Natural killer cell (primary cell): ENCODE measurements at regions not wholly inside any gene's neighbourhood (a gene's known extent, or its start where the extent isn't known, plus 50 kb on each side); places are given as distances from the start of the nearest gene placed in this dataset.
"Not testable (repeated sequence)": the region's sequence is repeated elsewhere in the genome, so short reads cannot be mapped to it uniquely, and the experiment has no call there.

ENCODE experiments used
- ATAC-seq, 3 donors: fragments of 150-1000 bp in 2 of 3; fragments of 200-7000 bp in 1 of 3; cut with Tn5 transposase; 1 replicate in 1 of 3; 2 replicates in 2 of 3; pipeline ENCODE4 v1.10.0; 2021; ENCODE audit warnings: mild to moderate bottlenecking in 2 of 3, moderate library complexity in 2 of 3
- DNase-seq, 2 donors: peaks; one replicate each; pipeline versions ENCODE4 v3.0.0 to v3.0.0-alpha.2; 2013 to 2021; ENCODE audit warnings: mixed read lengths in 1 of 2
- H3K27ac ChIP-seq: one replicate; pipeline ENCODE4 v1.5.1; 2013; ENCODE audit warnings: mild to moderate bottlenecking, low read length
- H3K27me3 ChIP-seq: one replicate; pipeline ENCODE4 v1.6.1; 2013; ENCODE audit warnings: low read length; ENCODE audit not compliant: control insufficient read depth, insufficient read depth
- H3K36me3 ChIP-seq: one replicate; pipeline ENCODE4 v1.6.1; 2013; ENCODE audit warnings: low read length; ENCODE audit not compliant: control insufficient read depth, insufficient read depth
- H3K4me1 ChIP-seq: one replicate; pipeline ENCODE4 v1.6.1; 2013; ENCODE audit warnings: low read length; ENCODE audit not compliant: control insufficient read depth, insufficient read depth
- H3K4me3 ChIP-seq: one replicate; pipeline ENCODE4 v1.5.1; 2013; ENCODE audit warnings: low read length
- H3K9me3 ChIP-seq: one replicate; pipeline ENCODE4 v1.6.1; 2013; ENCODE audit warnings: low read length; ENCODE audit not compliant: control insufficient read depth, insufficient read depth
- H3K27ac Mint-ChIP-seq, 2 donors: one replicate each; pipeline ENCODE4 v1.8.0; 2022; ENCODE audit warnings: mild to moderate bottlenecking in 2 of 2, mixed read lengths in 2 of 2, moderate library complexity in 1 of 2
- H3K27me3 Mint-ChIP-seq, 2 donors: one replicate each; pipeline ENCODE4 v1.8.0; 2022; ENCODE audit warnings: low read depth in 2 of 2, mixed read lengths in 2 of 2
- H3K36me3 Mint-ChIP-seq: one replicate; pipeline ENCODE4 v1.8.0; 2022; ENCODE audit warnings: mixed read lengths
- H3K4me1 Mint-ChIP-seq, 2 donors: one replicate each; pipeline ENCODE4 v1.8.0; 2022; ENCODE audit warnings: mixed read lengths in 2 of 2
- H3K4me3 Mint-ChIP-seq: one replicate; pipeline ENCODE4 v1.8.0; 2022; ENCODE audit warnings: mild to moderate bottlenecking, moderate library complexity, mixed read lengths
- H3K9me3 Mint-ChIP-seq, 2 donors: one replicate each; pipeline ENCODE4 v1.8.0; 2022; ENCODE audit warnings: mixed read lengths in 2 of 2
- WGBS: methylation state at CpG from one replicate; pipeline ENCODE4 v1.1.7; 2013; ENCODE audit warnings: missing lambda C conversion rate; ENCODE audit not compliant: insufficient coverage; 5-methylcytosine and 5-hydroxymethylcytosine counted together
- intact Hi-C: fragments of 100-400 bp; cut with micrococcal nuclease; formaldehyde crosslinking; loops from one replicate; pipeline ENCODE4 v1.14.2; 2022

DNA sequence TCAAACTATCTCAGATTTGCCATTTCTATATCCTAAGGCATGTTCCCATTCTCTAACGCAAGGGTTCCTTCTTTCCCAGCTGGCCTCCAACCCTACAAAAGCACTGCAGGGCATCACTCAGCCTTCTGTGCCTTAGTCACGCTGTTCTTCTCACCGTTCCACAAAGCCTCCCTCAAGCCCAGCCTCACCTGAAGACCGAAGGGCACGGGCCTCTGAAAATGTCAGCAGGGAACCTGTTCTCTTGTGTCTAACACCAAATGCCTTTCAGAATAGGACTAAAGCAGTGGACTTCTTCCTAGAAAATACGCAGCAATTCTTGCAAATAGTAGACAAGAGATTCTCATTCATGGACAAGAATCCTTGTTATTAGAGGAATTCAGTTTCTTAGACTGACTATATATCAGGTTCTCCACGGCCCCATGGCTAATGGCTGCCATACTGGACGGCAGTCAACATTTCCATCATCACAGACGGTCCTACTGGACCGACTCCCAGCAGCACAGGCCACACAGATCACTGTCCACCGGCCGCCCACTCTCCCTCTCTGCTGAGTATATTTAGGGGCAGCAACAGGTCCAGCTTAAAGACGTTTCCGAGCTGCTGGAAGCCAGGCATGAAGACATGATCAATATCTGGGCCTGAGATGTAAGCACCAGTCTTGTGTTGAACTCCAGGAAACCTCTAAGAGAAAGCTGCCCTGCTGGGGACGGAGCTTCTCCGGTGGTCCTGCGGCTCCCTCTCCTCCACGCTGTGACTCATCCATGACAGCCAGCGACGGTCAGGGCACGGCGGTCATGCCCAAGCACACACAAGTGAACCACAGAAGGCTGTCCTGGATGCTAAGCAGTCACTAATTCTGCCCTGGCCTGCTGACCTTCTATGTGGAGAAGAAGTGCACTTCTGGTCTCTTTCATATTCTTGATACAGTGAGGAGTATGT, 61.8 kb upstream of the TNK2 start:
- intact Hi-C loops, H3K4me1 ChIP-seq, H3K27me3 Mint-ChIP-seq, H3K4me1 Mint-ChIP-seq, H3K27ac Mint-ChIP-seq, H3K4me3 Mint-ChIP-seq, H3K4me3 ChIP-seq, DNase-seq, H3K9me3 ChIP-seq, H3K27ac ChIP-seq, H3K27me3 ChIP-seq, H3K9me3 Mint-ChIP-seq: not testable (repeated sequence)
- WGBS = 95% methylated on average over 21 of the region's 22 CpGs
- peaks cover 23% of the 10 kb centered on the region for H3K36me3 Mint-ChIP-seq
- peaks cover 33% of the 10 kb centered on the region for H3K36me3 ChIP-seq
- ATAC-seq = peak in 1 of 3 donors; percentile 9

DNA sequence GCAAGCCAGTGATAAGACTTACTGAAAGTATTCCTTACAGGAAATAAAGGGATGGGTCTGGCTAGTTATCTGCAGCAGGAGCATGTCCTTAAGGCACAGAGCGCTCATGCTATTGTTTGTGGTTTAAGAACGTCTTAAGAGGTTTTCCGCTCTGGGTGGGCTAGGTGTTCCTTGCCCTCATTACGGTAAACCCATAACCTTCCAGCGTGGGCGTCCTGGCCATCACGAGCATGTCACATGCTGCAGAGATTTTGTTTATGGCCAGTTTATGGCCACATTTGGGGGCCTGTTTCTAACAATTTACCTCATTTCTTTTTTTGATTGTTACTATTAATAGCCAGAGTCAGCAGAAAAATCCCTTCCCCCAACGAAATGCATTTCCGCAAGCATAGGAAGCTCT, 61.0 kb upstream of the TNK2 start:
- intact Hi-C loops, H3K27ac Mint-ChIP-seq: not testable (repeated sequence)
- peaks cover 36% of the 10 kb centered on the region for H3K36me3 ChIP-seq

DNA sequence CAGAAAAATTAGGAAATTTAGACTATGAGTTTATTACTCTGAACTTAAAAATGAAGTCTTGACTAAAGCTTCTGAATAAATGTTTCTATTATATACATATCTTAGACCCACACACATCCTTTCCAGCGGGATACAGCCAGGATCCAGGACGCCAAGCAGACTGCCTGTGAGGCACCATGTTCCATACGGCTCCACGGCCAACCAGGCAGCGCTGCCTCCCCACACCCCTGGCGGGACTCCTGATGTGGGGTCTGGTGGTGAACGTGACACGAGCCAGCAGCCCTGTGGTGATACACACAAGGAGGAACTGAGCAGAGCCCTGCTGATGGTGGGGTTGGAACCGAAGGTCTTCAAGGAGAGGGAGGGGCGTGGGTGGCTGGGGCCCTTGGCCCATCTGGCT, 59.8 kb upstream of the TNK2 start:
- H3K4me3 Mint-ChIP-seq, H3K27ac ChIP-seq, DNase-seq, H3K27me3 ChIP-seq, H3K27me3 Mint-ChIP-seq, H3K9me3 Mint-ChIP-seq, H3K4me1 Mint-ChIP-seq, H3K4me1 ChIP-seq, H3K4me3 ChIP-seq, H3K27ac Mint-ChIP-seq, intact Hi-C loops, H3K9me3 ChIP-seq: not testable (repeated sequence)
- peak in 1 of 3 donors; percentile 24 for ATAC-seq
- peaks cover 20% of the 10 kb centered on the region for H3K36me3 Mint-ChIP-seq
- peaks cover 30% of the 10 kb centered on the region for H3K36me3 ChIP-seq
- WGBS = 89% methylated on average over 3 of the region's 10 CpGs

More for the DNA sequence above, 61.0 kb upstream of the TNK2 start:
- H3K4me3 Mint-ChIP-seq, H3K9me3 Mint-ChIP-seq, DNase-seq, H3K9me3 ChIP-seq, H3K4me3 ChIP-seq, H3K4me1 ChIP-seq, H3K27ac ChIP-seq, ATAC-seq, H3K4me1 Mint-ChIP-seq, H3K27me3 Mint-ChIP-seq, H3K27me3 ChIP-seq: not testable (repeated sequence)
- H3K36me3 Mint-ChIP-seq = peaks cover 20% of the 10 kb centered on the region
- 92% methylated on average over 7 of the region's 9 CpGs for WGBS

DNA sequence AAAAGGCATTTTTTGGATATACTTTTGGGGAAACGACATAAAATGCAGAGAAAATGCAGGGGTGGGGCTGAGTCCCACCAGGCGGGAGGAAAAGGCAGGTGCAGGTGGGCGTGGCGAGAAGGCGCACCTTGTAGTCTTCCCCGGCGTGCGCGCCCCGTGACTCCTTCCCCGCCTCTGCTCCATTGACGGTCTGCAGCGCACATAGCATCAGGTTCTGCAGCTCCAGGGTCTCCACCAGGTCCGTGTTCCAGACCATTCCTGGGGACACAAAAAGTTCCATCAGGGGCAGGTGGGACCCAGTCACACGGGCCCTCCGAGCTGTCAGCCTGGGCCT, 59.0 kb upstream of the TNK2 start:
- ATAC-seq, H3K27me3 ChIP-seq, DNase-seq, H3K4me1 ChIP-seq, H3K4me1 Mint-ChIP-seq, intact Hi-C loops, H3K27ac Mint-ChIP-seq, H3K4me3 ChIP-seq, H3K9me3 Mint-ChIP-seq, H3K9me3 ChIP-seq, H3K27me3 Mint-ChIP-seq, H3K27ac ChIP-seq, H3K4me3 Mint-ChIP-seq: not testable (repeated sequence)
- WGBS = no CpG with 5 or more reads among the region's 16 CpGs
- H3K36me3 ChIP-seq = peaks cover 32% of the 10 kb centered on the region
- peaks cover 20% of the 10 kb centered on the region for H3K36me3 Mint-ChIP-seq

DNA sequence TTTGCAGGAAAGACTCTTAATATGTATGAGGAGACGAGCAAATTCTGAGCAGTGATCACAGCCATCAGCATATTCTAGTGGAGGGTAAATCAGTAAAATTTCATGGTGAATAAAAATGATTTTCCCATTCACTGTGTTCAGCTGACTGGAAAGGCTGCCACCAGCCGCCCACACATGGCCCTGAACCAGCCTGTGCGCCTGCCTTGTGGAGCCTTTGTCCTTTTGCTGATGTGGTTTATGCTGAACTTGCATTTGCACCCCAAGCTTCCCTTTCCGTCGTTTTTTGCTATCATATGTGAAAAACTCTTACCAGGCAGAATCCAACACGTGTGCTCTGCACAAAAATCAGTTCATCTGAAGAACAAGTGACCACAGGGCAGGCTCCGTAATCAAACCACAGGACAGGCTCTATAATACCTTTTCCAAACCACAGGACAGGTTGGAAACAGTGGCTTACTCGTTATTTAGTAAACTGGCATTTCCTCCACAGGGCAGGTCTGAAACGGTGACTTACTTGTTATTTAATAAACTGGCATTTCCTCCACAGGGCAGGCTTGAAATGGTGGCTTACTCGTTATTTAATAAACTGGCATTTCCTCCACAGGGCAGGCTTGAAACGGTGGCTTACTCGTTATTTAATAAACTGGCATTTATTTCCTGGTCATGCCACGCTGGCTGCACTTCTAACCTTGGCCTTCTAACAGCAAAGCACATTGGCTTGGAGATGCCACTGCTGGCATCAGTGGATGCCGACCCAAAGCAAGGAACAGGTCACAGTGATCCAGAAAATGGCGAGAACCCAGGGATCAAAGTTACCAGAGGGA, 58.4 kb upstream of the TNK2 start:
- H3K4me3 ChIP-seq, DNase-seq, H3K9me3 ChIP-seq, H3K4me1 Mint-ChIP-seq, intact Hi-C loops, H3K4me3 Mint-ChIP-seq, H3K27me3 Mint-ChIP-seq, H3K27ac ChIP-seq, H3K27ac Mint-ChIP-seq, H3K4me1 ChIP-seq, H3K27me3 ChIP-seq, ATAC-seq, H3K9me3 Mint-ChIP-seq: not testable (repeated sequence)
- peaks cover 20% of the 10 kb centered on the region for H3K36me3 Mint-ChIP-seq
- peaks cover 32% of the 10 kb centered on the region for H3K36me3 ChIP-seq
- WGBS = 85% methylated on average over 8 of the region's 15 CpGs

DNA sequence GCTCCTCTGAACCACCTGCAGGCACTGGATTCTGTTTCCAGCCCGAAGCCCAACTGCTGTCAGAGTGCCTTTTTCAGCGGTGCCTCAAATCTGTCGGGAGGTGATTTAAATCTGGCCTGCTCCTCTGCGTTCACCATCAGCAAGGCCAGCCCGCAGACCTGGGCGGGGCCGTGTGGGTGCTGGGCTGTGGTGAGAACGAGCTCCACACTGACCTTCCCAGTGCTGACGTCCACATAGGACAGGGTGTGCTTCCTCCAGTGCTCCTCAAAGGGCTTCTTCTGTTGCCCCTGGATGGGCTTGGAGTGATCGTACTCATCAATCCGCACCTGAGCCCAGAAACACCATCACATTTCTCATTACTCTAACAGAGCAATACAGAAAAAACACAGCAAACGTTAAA, 56.9 kb upstream of the TNK2 start:
- DNase-seq, H3K27ac Mint-ChIP-seq, H3K4me1 ChIP-seq, ATAC-seq, H3K9me3 Mint-ChIP-seq, H3K4me3 ChIP-seq, H3K4me3 Mint-ChIP-seq, H3K9me3 ChIP-seq, H3K27me3 Mint-ChIP-seq, H3K36me3 Mint-ChIP-seq, intact Hi-C loops, H3K27me3 ChIP-seq, H3K27ac ChIP-seq: not testable (repeated sequence)
- H3K4me1 Mint-ChIP-seq = peaks cover 11 to 12% of the 10 kb centered on the region in 2 donors
- 97% methylated on average over 11 of the region's 12 CpGs for WGBS
- peaks cover 21% of the 10 kb centered on the region for H3K36me3 ChIP-seq

DNA sequence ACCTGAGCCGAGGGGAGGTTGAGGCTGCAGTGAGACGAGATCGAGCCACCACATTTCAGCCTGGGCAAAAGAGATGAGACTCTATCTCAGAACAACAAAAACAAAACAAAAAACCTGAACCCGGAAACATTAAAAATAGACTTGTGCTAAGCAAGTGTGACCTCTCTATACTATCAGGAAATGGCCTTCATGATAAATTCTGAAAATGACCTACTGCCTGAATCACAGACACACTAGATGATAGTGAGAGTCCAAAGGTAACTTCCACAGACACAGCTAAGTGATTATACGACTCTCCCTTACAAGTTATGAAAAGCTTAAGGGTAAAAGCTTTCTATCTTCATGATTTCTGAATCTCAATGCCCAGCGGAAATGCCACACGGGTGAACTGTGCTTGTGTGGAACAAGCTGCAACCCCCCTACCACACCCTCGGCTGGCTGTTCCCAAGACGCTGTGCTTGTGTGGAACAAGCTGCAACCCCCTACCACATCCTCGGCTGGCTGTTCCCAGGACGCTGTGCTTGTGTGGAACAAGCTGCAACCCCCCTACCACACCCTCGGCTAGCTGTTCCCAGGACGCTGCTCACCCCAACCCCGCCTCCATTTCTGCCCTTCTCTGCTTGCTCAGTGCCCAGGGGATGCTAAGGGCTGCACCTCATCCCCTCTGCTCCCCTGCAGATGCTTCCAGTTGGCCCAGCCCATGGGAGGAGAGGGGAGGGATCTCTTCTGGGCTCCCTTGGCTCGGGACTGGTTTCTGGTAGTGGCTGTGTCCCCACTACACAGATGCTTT, 56.2 kb upstream of the TNK2 start:
- WGBS = 95% methylated on average over 12 of the region's 15 CpGs
- H3K27ac Mint-ChIP-seq, H3K36me3 Mint-ChIP-seq: not testable (repeated sequence)

More for the DNA sequence above, 56.2 kb upstream of the TNK2 start:
- intact Hi-C loops, DNase-seq, H3K27me3 ChIP-seq, H3K4me3 ChIP-seq, H3K4me1 ChIP-seq, H3K4me3 Mint-ChIP-seq, ATAC-seq, H3K9me3 ChIP-seq, H3K27me3 Mint-ChIP-seq, H3K9me3 Mint-ChIP-seq, H3K27ac ChIP-seq: not testable (repeated sequence)
- H3K4me1 Mint-ChIP-seq = peaks cover 11 to 12% of the 10 kb centered on the region in 2 donors
- peaks cover 17% of the 10 kb centered on the region for H3K36me3 ChIP-seq
